ENCODE measurements at regions not wholly inside any gene's neighbourhood (a gene's known extent, or its start where the extent isn't known, plus 50 kb on each side); places are given as distances from the start of the nearest gene placed in this dataset.

DNA sequence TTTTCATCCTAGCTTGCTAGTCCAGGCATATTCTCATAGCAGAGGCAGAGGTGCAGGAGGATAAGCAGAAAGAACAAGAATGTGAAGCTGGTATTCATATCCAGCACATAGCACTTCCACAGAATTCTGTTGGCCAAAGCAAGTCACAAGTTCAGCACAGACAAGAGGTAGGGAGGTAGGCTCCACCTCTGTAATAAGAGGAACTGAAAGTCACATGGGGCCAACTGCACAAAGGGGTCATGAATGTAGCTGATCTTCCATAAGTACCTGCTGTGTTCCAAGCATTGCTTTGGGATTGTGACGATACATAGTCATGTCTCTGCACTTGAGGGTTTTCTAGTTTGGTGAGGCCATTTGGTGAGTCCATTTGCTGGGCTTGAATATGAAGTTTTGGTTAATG lies 110.8 kb upstream of the MPHOSPH6 start:
- TF ChIP-seq POLR2A (IDR thresholded peaks at IDR 0.05) = no peak
- no peak for TF ChIP-seq CTCF (IDR thresholded peaks at IDR 0.05)
- TF ChIP-seq EP300 (IDR thresholded peaks at IDR 0.05) = no peak
- TF ChIP-seq POLR2AphosphoS5 (IDR thresholded peaks at IDR 0.05) = no peak

Measured in upper lobe of left lung (tissue), 4 donors.